Breast epithelium (tissue), 3 donors: ENCODE measurements at regions not wholly inside any gene's neighbourhood (a gene's known extent, or its start where the extent isn't known, plus 50 kb on each side); places are given as distances from the start of the nearest gene placed in this dataset.

Experiments used
- CTCF ChIP-seq, 3 donors: fragments of 450-650 bp; IDR thresholded peaks; one replicate each; pipeline ENCODE4 v1.5.1; 2016 to 2017; ENCODE audit warnings: antibody characterized with exemption in 3 of 3, mild to moderate bottlenecking in 3 of 3, moderate library complexity in 3 of 3
- POLR2A ChIP-seq: fragments of 450-650 bp; IDR thresholded peaks from one replicate; pipeline ENCODE4 v1.6.1; 2016; ENCODE audit warnings: antibody characterized with exemption, mild to moderate bottlenecking, moderate library complexity
- POLR2AphosphoS5 ChIP-seq, 3 donors: sonication (generic); formaldehyde crosslinking; IDR thresholded peaks; one replicate each; pipeline ENCODE4 v1.6.1; 2017; ENCODE audit warnings: antibody characterized with exemption in 3 of 3

- TF ChIP-seq CTCF (IDR thresholded peaks at IDR 0.05) = no peak
- TF ChIP-seq POLR2AphosphoS5 (IDR thresholded peaks at IDR 0.05) = no peak
- no peak for TF ChIP-seq POLR2A
These were observed 447.8 kb downstream of the MFSD1 start for GRCh38 chr3:159249472-159250174.
